GM20000 (cell line): ENCODE measurements at regions not wholly inside any gene's neighbourhood (a gene's known extent, or its start where the extent isn't known, plus 50 kb on each side); places are given as distances from the start of the nearest gene placed in this dataset.
"Not testable (repeated sequence)": the region's sequence is repeated elsewhere in the genome, so short reads cannot be mapped to it uniquely, and the experiment has no call there.

Source experiments
- DNase-seq: peaks from one replicate; pipeline ENCODE4 v3.0.0; 2012; ENCODE audit warnings: low spot score
- TF ChIP-seq, protein P1 (sequence below): IDR thresholded peaks from 2 replicates; pipeline ENCODE4 v1.5.1; 2012; ENCODE audit warnings: mild to moderate bottlenecking, control low read depth; ENCODE audit errors: extremely low read depth, missing control alignments

GRCh38 chr12:58314610-58315009, 373.2 kb downstream of the ATP23 start:
- DNase-seq = no peak
- TF ChIP-seq, protein P1, sequence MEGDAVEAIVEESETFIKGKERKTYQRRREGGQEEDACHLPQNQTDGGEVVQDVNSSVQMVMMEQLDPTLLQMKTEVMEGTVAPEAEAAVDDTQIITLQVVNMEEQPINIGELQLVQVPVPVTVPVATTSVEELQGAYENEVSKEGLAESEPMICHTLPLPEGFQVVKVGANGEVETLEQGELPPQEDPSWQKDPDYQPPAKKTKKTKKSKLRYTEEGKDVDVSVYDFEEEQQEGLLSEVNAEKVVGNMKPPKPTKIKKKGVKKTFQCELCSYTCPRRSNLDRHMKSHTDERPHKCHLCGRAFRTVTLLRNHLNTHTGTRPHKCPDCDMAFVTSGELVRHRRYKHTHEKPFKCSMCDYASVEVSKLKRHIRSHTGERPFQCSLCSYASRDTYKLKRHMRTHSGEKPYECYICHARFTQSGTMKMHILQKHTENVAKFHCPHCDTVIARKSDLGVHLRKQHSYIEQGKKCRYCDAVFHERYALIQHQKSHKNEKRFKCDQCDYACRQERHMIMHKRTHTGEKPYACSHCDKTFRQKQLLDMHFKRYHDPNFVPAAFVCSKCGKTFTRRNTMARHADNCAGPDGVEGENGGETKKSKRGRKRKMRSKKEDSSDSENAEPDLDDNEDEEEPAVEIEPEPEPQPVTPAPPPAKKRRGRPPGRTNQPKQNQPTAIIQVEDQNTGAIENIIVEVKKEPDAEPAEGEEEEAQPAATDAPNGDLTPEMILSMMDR = no peak

GRCh38 chr12:58316926-58317325, 375.6 kb downstream of the ATP23 start:
- no peak for DNase-seq
- TF ChIP-seq, protein P1 = no peak

DNA sequence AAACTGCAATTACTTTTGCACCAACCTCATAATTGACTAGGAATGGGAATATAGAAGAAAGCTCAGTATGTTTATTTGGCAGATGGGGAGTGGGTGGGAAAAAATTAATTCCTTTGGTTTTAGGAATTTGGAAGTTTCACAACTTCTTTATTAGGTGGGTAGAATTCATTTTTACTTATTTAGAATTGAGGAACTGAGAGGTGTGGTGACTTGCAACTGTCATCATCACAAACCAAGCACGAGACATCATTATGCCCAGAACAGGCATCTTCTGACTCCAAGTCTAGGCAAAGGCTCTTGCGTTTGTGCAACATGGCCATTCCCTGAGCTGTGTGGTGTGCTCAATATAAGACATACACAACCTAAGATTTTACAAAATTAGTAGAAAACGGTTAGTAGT, 380.0 kb downstream of the ATP23 start:
- TF ChIP-seq, protein P1 = no peak
- no peak for DNase-seq

- no peak for DNase-seq
- TF ChIP-seq, protein P1 = no peak
Observed at GRCh38 chr12:58323676-58324075, 382.3 kb downstream of the ATP23 start.

DNA sequence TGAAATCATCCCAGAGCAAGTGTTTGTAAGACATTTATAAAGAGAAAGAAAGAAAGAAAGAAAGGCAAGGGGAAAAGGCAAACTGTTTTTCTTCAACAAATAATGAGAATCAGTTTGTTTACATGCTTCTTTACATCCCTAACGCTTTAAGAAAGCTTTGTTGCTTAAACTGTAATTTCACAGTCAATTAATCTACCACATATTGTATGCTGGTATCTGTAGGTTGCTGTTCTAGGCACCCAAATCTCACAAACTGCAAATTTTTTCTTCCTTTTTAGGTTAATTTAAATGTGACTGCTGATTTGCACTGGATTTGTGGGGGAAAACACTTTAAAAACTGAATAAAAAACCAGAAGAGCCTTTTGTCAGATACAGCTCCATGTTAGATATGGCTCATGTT, 384.2 kb downstream of the ATP23 start:
- TF ChIP-seq, protein P1 = no peak
- DNase-seq = no peak

GRCh38 chr12:58326534-58326933, 385.2 kb downstream of the ATP23 start:
- no peak for DNase-seq
- TF ChIP-seq, protein P1 = no peak

- not testable (repeated sequence) for DNase-seq
Observed at GRCh38 chr12:58336581-58337242, 395.3 kb downstream of the ATP23 start.

GRCh38 chr12:58337539-58337938, 396.2 kb downstream of the ATP23 start:
- not testable (repeated sequence) for DNase-seq

DNA sequence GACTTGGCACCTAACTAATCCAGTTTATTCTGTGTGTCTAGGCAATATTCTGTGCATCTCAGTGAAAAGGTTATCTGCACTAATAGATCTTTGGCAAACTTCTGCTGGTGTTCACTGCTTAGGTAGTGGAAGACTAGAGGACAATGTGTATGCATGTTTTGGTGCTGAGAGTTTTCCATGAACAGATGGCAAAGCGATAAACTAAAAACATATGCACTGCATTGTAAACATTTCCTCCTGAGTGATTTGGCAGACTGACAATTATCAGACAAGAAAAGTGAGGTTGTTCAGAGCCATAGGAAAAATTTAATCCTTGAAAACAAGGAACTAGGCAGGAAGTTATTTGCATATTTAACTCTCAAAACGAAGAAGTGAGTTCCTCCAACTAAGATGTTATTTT, 400.4 kb downstream of the ATP23 start:
- TF ChIP-seq, protein P1 = no peak
- DNase-seq = no peak
